K562 (cell line): ENCODE measurements at regions not wholly inside any gene's neighbourhood (a gene's known extent, or its start where the extent isn't known, plus 50 kb on each side); places are given as distances from the start of the nearest gene placed in this dataset.

Experiments
- ARID2 ChIP-seq: fragments of 450-650 bp; IDR thresholded peaks from 2 replicates; pipeline ENCODE4 v1.6.1; 2017; ENCODE audit warnings: antibody characterized with exemption, mild to moderate bottlenecking
- CHD2 ChIP-seq: IDR thresholded peaks from 2 replicates; pipeline ENCODE4 v1.6.1; 2011; ENCODE audit warnings: low read depth, low read length
- ESRRB ChIP-seq: fragments of 250-450 bp; sonication (Bioruptor Pico); IDR thresholded peaks from 2 replicates; pipeline ENCODE4 v1.5.0; 2020; ENCODE audit warnings: mild to moderate bottlenecking, moderate library complexity, borderline replicate concordance
- GATA2 ChIP-seq: sonication (generic); formaldehyde crosslinking; IDR thresholded peaks from 2 replicates; pipeline ENCODE4 v1.4.0; 2020; ENCODE audit warnings: mild to moderate bottlenecking, missing genetic modification reagents
- HNRNPLL ChIP-seq: fragments of 200-400 bp; formaldehyde crosslinking; IDR thresholded peaks from 2 replicates; pipeline ENCODE4 v1.6.1; 2017; ENCODE audit warnings: low read length, low read depth, mild to moderate bottlenecking; ENCODE audit not compliant: poor library complexity, severe bottlenecking
- HOMEZ ChIP-seq: fragments of 250-450 bp; sonication (Bioruptor Pico); IDR thresholded peaks from 2 replicates; pipeline ENCODE4 v1.4.0; 2020; ENCODE audit warnings: mild to moderate bottlenecking, moderate library complexity
- MCM5 ChIP-seq: fragments of 450-650 bp; IDR thresholded peaks from 2 replicates; pipeline ENCODE4 v1.6.1; 2016; ENCODE audit warnings: low read depth
- RUNX1 ChIP-seq: sonication (generic); IDR thresholded peaks from 2 replicates; pipeline ENCODE4 v1.6.1; 2016; ENCODE audit warnings: antibody characterized with exemption, low read depth
- ZNF77 ChIP-seq: fragments of 250-450 bp; sonication (Bioruptor Pico); IDR thresholded peaks from 2 replicates; pipeline ENCODE4 v1.5.0; 2020
- TF ChIP-seq, protein P1 (sequence below): fragments of 450-650 bp; formaldehyde crosslinking; IDR thresholded peaks from 2 replicates; pipeline ENCODE4 v1.4.0; 2022; ENCODE audit warnings: missing genetic modification characterization
- TF ChIP-seq, protein P2 (sequence below): fragments of 200-600 bp; sonication (generic); IDR thresholded peaks from one replicate; pipeline ENCODE4 v1.6.1; 2012; ENCODE audit warnings: mild to moderate bottlenecking, low read depth, low read length, inconsistent platforms
- TF ChIP-seq, protein P3 (sequence below): fragments of 250-450 bp; sonication (Bioruptor Pico); IDR thresholded peaks from 2 replicates; pipeline ENCODE4 v1.5.1; 2021; ENCODE audit warnings: mild to moderate bottlenecking

- TF ChIP-seq HOMEZ (no peak), ESRRB (CRISPR knock-in tag) (no peak), HNRNPLL (no peak), MCM5 (no peak), ZNF77 (CRISPR knock-in tag) (no peak), GATA2 (CRISPR knock-in tag) (no peak), CHD2 (no peak), RUNX1 (no peak), ARID2 (no peak)
- TF ChIP-seq, protein P1, sequence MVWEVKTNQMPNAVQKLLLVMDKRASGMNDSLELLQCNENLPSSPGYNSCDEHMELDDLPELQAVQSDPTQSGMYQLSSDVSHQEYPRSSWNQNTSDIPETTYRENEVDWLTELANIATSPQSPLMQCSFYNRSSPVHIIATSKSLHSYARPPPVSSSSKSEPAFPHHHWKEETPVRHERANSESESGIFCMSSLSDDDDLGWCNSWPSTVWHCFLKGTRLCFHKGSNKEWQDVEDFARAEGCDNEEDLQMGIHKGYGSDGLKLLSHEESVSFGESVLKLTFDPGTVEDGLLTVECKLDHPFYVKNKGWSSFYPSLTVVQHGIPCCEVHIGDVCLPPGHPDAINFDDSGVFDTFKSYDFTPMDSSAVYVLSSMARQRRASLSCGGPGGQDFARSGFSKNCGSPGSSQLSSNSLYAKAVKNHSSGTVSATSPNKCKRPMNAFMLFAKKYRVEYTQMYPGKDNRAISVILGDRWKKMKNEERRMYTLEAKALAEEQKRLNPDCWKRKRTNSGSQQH (CRISPR knock-in tag), result no peak
- TF ChIP-seq, protein P2, sequence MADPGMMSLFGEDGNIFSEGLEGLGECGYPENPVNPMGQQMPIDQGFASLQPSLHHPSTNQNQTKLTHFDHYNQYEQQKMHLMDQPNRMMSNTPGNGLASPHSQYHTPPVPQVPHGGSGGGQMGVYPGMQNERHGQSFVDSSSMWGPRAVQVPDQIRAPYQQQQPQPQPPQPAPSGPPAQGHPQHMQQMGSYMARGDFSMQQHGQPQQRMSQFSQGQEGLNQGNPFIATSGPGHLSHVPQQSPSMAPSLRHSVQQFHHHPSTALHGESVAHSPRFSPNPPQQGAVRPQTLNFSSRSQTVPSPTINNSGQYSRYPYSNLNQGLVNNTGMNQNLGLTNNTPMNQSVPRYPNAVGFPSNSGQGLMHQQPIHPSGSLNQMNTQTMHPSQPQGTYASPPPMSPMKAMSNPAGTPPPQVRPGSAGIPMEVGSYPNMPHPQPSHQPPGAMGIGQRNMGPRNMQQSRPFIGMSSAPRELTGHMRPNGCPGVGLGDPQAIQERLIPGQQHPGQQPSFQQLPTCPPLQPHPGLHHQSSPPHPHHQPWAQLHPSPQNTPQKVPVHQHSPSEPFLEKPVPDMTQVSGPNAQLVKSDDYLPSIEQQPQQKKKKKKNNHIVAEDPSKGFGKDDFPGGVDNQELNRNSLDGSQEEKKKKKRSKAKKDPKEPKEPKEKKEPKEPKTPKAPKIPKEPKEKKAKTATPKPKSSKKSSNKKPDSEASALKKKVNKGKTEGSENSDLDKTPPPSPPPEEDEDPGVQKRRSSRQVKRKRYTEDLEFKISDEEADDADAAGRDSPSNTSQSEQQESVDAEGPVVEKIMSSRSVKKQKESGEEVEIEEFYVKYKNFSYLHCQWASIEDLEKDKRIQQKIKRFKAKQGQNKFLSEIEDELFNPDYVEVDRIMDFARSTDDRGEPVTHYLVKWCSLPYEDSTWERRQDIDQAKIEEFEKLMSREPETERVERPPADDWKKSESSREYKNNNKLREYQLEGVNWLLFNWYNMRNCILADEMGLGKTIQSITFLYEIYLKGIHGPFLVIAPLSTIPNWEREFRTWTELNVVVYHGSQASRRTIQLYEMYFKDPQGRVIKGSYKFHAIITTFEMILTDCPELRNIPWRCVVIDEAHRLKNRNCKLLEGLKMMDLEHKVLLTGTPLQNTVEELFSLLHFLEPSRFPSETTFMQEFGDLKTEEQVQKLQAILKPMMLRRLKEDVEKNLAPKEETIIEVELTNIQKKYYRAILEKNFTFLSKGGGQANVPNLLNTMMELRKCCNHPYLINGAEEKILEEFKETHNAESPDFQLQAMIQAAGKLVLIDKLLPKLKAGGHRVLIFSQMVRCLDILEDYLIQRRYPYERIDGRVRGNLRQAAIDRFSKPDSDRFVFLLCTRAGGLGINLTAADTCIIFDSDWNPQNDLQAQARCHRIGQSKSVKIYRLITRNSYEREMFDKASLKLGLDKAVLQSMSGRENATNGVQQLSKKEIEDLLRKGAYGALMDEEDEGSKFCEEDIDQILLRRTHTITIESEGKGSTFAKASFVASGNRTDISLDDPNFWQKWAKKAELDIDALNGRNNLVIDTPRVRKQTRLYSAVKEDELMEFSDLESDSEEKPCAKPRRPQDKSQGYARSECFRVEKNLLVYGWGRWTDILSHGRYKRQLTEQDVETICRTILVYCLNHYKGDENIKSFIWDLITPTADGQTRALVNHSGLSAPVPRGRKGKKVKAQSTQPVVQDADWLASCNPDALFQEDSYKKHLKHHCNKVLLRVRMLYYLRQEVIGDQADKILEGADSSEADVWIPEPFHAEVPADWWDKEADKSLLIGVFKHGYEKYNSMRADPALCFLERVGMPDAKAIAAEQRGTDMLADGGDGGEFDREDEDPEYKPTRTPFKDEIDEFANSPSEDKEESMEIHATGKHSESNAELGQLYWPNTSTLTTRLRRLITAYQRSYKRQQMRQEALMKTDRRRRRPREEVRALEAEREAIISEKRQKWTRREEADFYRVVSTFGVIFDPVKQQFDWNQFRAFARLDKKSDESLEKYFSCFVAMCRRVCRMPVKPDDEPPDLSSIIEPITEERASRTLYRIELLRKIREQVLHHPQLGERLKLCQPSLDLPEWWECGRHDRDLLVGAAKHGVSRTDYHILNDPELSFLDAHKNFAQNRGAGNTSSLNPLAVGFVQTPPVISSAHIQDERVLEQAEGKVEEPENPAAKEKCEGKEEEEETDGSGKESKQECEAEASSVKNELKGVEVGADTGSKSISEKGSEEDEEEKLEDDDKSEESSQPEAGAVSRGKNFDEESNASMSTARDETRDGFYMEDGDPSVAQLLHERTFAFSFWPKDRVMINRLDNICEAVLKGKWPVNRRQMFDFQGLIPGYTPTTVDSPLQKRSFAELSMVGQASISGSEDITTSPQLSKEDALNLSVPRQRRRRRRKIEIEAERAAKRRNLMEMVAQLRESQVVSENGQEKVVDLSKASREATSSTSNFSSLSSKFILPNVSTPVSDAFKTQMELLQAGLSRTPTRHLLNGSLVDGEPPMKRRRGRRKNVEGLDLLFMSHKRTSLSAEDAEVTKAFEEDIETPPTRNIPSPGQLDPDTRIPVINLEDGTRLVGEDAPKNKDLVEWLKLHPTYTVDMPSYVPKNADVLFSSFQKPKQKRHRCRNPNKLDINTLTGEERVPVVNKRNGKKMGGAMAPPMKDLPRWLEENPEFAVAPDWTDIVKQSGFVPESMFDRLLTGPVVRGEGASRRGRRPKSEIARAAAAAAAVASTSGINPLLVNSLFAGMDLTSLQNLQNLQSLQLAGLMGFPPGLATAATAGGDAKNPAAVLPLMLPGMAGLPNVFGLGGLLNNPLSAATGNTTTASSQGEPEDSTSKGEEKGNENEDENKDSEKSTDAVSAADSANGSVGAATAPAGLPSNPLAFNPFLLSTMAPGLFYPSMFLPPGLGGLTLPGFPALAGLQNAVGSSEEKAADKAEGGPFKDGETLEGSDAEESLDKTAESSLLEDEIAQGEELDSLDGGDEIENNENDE, result no peak
- TF ChIP-seq, protein P3, sequence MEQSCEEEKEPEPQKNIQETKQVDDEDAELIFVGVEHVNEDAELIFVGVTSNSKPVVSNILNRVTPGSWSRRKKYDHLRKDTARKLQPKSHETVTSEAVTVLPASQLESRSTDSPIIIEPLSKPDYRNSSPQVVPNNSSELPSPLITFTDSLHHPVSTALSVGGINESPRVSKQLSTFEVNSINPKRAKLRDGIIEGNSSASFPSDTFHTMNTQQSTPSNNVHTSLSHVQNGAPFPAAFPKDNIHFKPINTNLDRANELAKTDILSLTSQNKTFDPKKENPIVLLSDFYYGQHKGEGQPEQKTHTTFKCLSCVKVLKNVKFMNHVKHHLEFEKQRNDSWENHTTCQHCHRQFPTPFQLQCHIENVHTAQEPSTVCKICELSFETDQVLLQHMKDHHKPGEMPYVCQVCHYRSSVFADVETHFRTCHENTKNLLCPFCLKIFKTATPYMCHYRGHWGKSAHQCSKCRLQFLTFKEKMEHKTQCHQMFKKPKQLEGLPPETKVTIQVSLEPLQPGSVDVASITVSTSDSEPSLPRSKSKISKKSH (CRISPR knock-in tag), result no peak
These were observed 229.7 kb downstream of the KCNRG start (continued) for GRCh38 chr13:50244713-50245574.
